ENCODE measurements at regions not wholly inside any gene's neighbourhood (a gene's known extent, or its start where the extent isn't known, plus 50 kb on each side); places are given as distances from the start of the nearest gene placed in this dataset.
A peak's percentile ranks its signal among the peaks of the same experiment; 100 is the strongest.
"Not testable (repeated sequence)": the region's sequence is repeated elsewhere in the genome, so short reads cannot be mapped to it uniquely, and the experiment has no call there.

DNA sequence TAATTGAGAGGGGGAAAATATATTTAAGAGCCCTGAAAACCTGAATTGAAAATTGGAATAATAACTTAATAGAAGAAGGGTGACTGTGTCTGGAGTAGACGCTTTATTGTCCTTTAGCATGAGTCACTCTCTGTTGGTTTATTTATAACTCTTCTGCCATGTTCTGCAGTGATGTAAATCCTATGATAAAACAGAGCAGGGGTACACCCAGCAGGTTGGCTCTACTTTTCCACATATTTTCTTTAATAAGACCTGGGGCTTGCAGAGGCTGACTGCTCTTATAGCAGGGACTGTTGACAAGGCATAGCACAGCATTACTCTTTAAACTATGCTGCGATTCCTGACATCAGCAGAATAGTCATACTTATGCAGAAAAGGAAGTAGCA, 389.9 kb upstream of the PCDH9 start:
- peak; percentile 52 for DNase-seq

DNA sequence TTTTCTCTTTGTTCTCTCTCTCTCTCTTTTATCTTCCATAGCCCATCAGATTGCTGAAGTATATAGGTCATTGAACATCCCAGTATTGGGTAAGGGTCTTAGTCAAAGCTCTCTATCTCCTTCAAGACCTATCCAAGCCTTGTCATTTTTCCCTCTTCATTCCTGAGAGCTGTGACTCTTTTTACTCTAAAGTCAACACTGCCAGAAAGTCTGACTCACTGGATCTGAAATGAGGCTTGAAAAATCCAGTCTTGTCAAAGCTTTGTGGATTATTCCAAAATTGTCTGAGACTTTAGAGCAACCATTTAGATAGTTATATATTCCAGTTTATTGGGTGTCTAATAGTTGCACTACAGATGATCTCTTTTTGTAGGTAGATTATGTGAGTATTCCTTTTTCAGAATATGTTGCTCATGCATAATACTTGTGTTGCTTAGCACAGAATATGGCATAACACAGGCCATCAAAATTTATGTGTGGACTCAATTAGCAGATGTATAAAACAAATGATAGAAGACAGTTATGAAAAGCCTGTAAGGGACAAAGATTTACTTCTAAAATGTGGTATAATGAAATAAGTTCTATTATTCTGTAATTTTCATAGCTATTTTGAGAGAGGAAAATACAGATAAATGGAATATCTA, 389.3 kb upstream of the PCDH9 start:
- DNase-seq, result peak; percentile 63

DNA sequence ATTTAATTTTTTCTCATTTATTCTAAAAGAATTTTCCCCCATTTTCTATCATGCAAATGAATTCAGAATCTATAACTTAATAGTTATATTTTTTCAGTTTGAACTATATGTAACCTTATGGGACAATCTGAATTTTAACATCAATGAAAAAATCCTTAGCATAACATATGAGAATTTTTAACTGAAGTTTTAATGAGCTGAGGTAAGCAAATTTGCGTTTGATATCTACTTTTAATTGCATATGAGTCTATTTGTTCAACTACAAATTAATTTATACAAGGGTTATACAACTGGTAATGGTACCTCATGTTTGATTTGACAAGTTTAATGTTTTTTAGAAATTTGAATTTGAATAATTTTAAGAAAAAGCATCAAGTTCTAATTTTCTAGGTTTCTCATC, 384.4 kb upstream of the PCDH9 start:
- no peak for DNase-seq

DNA sequence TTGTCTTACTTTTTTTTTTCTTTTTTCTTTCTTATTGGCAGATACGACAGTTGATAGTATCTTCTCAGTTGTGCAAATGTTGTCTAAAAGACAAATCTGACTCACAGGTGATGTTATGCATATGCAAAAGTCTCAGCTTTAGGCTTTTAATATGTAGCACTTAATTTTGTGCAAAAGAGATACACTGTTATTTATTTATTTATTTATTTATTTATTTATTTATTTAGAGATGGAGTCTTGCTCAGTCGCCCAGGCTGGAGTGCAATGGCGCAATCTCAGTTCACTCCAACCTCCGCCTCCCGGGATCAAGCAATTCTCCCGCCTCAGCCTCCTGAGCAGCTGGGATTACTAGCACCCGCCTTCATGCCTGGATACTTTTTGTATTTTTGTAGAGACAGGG, 383.9 kb upstream of the PCDH9 start:
- DNase-seq, result no peak

DNA sequence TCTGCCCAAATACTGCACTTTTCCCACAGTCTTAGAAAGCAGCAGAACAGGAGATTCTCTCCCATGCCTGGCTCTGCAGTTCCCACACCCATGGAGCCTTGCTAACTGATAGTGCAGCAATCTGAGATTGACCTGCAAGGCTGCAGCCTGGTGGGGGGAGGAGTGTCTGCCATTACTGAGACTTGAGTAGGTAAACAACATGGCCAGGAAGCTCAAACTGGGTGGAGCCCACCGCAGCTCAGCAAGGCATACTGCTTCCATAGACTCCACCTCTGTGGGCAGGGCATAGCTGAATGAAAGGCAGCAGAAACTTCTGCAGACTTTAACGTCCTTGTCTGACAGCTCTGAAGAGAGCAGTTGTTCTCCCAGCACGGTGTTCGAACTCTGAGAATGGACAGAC, 358.5 kb upstream of the PCDH9 start:
- no peak for DNase-seq

DNA sequence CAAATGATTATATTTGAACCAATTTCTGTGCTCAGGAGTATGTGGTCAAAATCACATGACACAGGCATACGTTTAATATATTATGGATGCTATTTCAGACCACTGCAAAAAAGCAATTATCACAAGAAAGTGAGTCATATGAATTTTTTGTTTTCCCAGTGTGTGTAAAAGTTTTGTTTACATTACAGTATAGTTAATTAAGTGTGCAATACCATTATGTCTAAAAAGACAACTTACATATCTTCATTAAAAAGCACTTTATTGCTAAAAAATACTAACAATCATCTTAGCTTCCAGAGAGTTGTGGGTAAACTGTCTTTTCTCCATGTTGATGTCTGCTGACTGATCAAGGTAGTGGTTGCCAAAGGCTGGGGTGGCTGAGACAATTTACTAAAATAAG, 347.2 kb upstream of the PCDH9 start:
- no peak for DNase-seq

DNA sequence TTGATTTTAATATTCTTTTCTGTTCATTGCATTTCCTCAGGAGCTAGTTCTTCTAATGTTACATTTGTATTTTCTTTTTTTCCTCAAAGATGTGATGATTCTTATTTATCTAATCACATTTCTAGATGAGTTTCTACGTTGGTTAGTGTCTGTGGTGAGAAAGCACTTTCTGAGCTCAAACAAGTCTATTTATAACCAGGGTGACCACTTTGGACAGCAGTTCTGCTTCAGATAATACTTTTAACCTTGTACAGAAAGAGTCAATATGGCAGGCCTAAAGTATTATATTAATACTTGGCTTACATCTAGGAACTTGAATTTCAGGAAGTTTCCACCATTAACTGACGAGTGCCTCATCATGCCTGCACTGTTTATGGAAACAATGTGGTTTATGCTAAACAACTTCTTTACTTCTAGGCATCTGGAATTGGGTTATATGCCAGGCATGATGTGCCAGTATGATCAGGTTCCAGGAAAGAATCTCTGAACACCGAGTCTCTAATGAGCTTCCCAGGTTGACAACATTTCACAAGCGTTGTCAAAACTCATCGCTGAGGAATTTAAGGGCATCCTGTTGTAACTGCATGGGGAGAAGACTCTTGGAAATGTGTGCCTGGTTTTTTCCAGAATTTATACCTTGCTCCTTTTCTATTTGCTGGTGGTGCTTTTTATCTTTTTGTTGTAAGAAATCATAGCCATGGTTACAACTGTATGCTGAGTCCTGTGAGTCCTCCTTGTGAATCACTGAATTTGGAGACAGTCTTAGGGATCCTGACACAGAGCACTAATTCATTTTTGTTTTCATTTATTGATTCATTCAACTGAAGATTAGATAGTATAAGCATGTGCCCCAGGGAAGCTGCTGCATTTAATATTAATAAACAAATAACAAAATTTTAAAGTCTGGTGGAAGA, 344.4 kb upstream of the PCDH9 start:
- DNase-seq, result peak; percentile 48

DNA sequence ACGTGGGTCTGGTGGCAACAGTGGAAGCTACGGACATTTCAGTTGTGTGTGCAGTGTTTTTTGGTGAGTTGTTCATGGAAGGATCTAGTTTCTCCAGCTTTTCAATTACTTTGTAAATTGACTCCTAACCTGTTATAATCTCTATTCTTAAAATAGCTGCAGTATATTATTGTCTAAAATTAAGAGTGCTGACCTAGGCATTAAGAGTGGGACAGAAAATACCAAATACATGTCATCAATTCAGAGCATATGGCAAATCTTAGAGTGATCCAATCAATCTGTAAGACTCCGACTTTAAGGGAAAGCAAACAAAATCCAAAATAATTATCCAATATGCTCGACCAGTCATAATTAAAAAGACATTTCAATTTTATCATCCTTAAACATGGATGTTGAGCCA, 338.1 kb upstream of the PCDH9 start:
- DNase-seq, result no peak

DNA sequence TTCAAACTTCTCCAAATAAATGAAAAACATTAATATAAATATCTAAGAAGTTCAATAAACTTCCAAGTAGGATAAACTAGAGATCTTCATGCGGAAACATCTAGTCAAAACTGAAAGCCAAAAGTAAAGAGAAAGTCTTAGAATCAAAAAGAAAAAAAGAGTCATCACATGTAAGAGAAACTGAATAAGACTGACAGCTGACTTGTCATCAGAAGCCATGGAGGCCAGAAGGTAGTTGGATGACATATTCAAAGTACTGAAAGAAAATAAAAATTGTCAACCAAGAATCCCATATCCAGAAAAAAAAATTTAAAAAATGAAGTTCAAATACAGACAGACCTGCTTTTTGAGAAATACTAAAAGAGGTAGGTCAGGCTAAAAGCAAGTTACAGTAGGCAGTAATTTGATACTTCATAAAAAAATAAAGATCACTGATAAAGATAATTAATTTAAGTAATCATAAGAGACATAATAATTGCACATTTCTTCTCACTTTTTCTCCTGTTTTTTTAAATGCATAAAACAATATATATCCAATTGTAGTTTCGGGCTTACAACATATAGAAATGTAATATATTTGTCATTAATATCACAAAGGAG, 327.6 kb upstream of the PCDH9 start:
- DNase-seq, result no peak

DNA sequence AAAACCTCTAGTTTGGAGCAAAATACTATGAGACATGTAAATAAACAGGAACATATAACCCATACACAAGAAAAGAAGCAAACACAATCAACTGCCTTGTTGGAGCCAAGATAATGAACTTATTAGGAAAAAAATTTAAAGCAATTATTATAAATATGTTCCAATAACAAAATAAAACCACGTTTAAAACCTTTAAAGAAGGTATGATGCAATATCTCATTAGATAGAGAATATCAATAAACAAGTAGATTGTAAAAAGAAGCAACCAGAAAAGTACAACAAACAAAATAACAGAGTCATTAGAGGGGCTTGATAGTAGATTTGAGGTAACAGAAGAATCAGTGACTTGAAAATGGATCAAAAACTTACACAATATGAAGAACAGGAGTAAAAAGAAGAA, 327.0 kb upstream of the PCDH9 start:
- no peak for DNase-seq

DNA sequence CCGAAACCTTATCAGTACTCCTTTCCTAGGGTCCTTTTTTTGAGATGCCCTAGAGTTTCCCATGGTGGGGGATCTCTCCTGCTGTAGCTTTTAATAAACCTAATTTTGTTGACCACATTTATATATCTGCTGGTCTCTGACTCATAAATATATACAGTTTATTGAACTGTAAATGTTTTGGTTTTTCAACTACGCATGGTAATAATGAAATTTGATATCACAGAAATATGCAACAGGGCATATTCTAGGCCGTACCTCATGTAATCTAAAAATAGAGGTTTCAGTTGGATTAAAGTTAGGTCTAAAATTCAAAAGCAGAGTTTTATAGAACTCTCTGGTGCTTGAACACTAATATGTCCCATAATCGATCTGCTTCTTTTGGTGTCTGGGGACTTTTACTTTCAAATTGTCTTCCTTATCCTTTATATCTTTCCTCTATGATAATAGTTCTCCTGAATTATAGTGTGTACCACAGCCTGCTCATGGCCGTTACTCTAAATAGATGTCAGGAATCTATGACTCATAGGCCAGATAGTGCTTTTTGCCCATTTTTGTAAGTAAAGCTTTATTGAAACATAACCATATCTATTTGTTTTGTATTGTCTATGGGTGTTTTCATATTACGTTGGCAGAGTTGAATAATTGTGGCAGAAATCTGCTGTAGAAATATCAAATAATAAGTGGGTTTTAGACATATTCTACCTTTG, 324.8 kb upstream of the PCDH9 start:
- peak; percentile 29 for DNase-seq

DNA sequence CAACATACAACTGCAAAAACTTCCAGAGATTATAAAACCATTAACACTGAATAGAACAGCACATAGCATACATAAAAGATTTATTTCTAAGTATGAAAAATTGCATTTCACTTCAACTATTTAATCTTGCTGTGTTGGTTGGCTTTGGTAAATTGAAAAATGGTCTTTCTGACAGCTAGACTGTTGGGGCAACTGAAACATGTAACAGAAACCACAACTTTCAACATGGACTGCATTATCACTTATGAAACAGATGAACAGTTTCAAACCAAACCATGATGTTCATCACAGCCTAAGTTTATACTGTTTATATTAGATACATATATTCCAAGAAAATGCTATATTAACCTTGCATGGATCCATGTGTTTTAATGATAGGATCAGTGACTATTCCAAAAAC, 324.1 kb upstream of the PCDH9 start:
- DNase-seq, result peak; percentile 59

DNA sequence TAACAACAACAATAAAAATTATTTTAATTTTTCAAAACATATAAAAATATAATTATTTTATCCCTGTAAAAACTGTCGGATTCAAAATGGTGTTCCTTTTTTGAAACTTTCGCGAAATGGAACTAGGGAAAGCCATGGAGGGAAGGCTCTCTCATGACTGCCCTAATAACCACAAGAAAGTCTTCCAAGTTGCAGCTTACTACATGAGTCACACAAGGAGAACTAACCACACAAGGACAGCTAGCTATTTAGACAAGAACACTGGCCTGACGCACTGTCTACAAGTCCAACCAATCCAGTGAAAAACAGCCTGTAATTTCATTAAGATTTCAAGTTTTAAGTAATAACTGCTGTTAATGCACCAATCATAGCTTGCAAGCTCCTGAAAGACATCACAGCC, 319.2 kb upstream of the PCDH9 start:
- peak; percentile 53 for DNase-seq

DNA sequence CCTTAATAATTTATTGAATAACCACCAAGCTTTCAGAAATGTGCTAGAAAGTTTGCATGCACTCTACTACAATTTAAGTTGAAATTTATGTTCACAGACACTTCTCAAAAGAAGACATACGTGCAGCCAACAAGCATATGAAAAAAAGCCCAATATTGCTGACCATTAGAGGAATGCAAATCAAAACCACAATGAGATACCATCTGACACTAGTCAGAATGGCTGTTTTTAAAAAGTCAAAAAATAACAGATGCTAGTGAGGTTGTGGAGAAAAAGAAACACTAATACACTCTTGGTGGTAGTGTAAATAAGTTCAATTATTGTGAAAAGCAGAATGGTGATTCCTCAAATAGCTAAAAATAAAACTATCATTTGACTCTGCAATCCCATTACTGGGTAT, 308.8 kb upstream of the PCDH9 start:
- DNase-seq, result peak; percentile 11

DNA sequence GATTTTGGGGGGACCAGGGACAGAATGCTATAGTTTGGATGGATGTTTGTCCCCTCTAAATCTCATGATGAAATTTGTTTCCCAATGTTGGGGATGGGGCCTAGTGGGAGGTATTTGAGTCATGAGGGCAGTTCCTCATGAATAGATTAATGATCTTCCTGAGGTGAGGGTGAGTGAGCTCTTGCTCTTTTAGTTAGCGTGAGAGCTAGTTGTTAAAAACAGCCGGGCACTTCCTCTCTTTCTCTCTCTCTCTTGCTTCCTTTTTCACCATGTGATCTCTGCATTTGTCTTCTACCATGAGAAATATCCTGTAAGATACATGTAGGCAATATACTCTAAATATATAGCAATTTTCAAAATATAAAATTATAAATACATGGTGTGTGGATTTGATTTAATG, 290.8 kb upstream of the PCDH9 start:
- no peak for DNase-seq

DNA sequence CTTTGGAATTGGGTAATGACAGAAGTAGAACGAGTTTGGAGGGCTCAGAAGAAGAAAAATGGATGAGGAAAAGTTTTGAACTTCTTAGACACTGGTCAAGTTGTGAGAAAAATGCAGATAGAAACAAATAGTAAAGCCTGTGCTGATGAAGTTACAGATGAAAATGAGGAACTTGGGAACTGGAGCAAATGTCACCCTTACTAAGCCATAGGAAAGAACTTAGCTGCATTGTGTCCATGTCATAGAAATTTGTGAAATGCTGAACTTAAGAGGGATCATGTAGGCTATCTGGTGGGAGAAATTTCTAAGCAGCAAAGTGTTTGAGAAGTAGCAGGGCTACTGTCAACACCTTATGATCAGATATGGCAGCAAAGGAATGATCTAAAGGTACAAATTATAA, 289.2 kb upstream of the PCDH9 start:
- no peak for DNase-seq

DNA sequence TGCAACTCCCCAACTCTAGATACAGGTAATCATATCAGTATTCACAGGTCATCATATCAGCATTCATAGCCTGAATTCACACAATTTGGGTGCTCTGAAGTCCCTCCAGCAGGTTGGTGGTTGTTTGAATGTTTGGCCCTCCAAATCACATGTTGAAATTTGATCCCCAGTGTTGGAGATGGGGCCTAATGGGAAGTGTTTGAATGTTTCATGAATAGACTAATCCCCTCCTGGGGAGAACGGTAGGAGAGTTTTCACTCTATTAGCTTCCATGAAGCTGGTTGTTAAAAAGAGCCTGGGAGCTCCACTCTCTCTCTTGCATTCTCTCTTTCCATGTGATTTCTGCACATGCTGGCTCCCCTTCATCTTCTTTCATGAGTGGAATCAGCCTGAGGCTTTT, 288.6 kb upstream of the PCDH9 start:
- DNase-seq, result peak; percentile 3

DNA sequence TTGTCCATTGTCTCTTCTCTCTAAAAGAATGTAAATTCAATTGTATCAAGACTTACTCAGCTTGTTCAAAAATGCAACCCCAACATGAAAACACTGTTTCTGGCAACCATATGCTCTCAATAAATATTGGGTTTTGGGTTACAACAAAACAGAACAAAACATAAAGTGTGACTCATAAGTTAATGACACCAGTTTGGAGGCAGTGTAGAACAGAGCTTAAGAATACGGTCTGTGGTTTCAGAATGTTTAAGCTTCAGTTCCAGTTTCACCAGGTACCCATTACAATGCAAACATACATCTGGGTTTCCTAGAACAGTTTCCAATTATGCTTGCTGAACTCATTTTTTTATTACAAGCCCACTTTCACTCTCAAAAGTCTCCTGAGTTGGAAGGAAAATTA, 285.8 kb upstream of the PCDH9 start:
- peak; percentile 79 for DNase-seq

DNA sequence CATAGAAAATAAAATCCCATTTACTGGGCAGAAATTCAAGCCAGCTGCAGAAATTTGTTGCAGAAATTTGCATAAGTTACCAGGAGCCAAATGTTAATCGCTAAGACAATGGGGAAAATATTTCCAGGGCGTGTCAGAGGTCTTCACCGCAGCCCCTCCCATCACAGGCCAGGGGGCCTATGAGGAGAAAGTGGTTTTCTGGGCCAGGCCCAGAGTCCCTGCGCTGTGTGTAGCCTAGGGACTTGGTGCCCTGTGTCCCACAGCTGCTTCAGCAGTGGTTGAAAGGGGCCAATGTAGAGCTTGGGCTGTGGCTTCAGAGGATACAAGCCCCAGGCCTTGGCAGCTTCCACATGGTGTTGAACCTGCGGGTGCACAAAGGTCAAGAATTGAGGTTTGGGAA, 278.9 kb upstream of the PCDH9 start:
- DNase-seq, result no peak

DNA sequence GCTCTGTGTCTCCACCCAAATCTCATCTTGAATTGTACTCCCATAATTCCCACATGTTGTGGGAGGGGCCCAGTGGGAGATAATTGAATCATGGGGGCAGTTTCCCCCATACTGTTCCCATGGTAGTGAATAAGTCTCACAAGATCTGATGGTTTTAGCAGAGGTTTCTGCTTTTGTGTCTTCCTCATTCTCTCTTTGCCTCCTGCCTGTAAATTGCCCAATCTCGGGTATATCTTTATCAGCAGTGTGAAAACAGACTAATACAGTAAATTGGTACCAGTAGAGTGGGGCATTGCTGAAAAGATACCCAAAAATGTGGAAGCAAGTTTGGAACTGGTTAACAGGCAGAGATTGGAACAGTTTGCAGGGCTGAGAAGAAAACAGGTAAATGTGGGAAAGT, 278.1 kb upstream of the PCDH9 start:
- DNase-seq, result not testable (repeated sequence)

DNA sequence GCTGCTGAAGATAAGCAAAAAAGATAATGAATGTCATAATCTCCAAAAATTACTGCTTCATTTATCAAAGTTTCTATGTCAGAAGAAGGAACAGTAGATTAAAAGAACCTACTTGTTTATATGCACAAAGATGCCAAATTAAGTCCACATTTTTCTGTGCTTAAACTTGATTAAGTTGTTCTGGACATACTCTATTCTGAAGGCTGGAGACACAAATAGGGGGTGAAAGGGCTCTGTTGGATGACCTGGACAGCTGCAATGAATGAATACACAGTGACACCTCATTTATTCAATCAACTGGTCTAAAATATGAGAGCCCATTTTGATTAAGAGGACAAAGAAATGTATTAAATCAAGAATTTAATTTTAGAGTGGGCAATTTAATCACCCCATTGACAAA, 276.3 kb upstream of the PCDH9 start:
- no peak for DNase-seq

DNA sequence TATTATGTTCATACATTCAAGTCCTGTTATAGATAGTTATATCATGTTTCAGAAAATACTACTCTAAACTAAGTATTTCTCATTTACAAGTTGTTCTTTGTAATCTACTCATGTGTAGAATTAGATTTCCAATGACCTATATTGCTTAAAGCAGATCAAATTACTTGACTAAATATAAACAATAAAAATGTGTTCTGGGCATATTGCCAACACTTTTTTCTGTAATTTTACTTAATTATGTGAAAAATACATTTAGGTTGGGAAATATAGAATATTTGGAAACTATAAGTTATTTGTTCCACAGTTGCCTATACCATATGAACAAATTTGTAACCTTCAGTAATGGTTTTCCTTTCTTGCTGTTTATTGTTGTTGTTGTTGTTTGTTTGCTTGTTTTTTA, 275.2 kb upstream of the PCDH9 start:
- no peak for DNase-seq

DNA sequence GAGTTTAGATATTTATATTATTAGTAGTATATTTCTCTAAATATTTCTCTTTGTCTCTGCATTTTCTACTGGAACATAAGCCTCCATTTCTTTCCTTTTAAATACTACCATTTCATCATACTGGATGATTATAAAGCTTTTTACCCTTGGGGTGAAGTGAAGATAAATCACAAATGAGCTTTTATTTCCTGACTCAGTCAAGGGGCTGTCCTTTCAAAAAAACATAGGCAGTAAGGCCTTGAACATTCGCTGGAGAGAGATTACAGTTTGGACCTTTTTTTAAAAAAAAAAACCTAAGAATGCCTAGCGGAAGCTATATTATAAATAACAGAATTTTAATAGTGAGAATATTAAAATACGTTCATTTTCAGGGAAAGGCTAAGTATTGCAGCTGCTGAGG, 268.8 kb upstream of the PCDH9 start:
- no peak for DNase-seq

DNA sequence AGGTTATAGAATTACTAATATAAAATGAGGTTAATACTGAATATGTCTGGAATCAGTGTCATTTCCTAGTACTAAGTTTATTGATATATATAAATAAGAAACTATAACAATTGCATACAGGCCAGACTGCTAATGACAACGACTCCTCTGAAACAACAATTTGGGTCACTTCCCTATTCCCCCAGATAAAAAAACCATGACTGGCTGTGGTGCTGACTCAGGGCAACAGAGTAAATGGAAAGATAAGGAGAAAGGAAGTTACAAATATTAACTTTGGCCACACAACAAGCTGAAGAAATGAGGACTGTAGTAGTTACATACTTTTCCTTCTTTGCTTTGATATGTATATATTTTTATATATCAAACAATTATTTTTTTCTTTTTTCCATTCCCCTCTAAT, 263.7 kb upstream of the PCDH9 start:
- no peak for DNase-seq

Data from fibroblast of skin of right quadriceps (primary cell).